WTC11 (cell line): ENCODE measurements at regions not wholly inside any gene's neighbourhood (a gene's known extent, or its start where the extent isn't known, plus 50 kb on each side); places are given as distances from the start of the nearest gene placed in this dataset.

ENCODE experiments used
- ATAC-seq: fragments of 200-7000 bp; cut with Tn5 transposase; 2 replicates; pipeline ENCODE4 v1.10.0; 2021; ENCODE audit warnings: mild to moderate bottlenecking, moderate library complexity
- CTCF ChIA-PET: fragments of 300-600 bp; sonication (Branson Sonifier 250); formaldehyde crosslinking; loops from one replicate; lab custom pipeline; 2021; ENCODE audit warnings: antibody characterized with exemption; lab: Charles Lee
- POLR2A ChIA-PET: fragments of 350-600 bp; sonication (Branson Sonifier 250); formaldehyde crosslinking; loops from one replicate; lab custom pipeline; 2021; ENCODE audit warnings: antibody characterized with exemption; lab: Charles Lee
- DNase-seq: peaks from one replicate; pipeline ENCODE4 v3.0.0; 2021; ENCODE audit warnings: low spot score
- H3K27ac Mint-ChIP-seq: 2 replicates; pipeline ENCODE4 v1.8.0; 2021; ENCODE audit warnings: mixed read lengths
- H3K27me3 Mint-ChIP-seq: 2 replicates; pipeline ENCODE4 v1.8.0; 2021; ENCODE audit warnings: low read depth, mild to moderate bottlenecking, moderate library complexity, mixed read lengths
- H3K36me3 Mint-ChIP-seq: 2 replicates; pipeline ENCODE4 v1.8.0; 2021; ENCODE audit warnings: mixed read lengths
- H3K4me1 Mint-ChIP-seq: 2 replicates; pipeline ENCODE4 v1.8.0; 2022; ENCODE audit warnings: mixed read lengths
- H3K4me3 Mint-ChIP-seq: 2 replicates; pipeline ENCODE4 v1.8.0; 2021; ENCODE audit warnings: mild to moderate bottlenecking, moderate library complexity, mixed read lengths
- H3K9me3 Mint-ChIP-seq: 2 replicates; pipeline ENCODE4 v1.8.0; 2021; ENCODE audit warnings: mixed read lengths
- FOXK1 ChIP-seq: sonication (generic); formaldehyde crosslinking; IDR thresholded peaks from 2 replicates; pipeline ENCODE4 v1.8.0; 2022; ENCODE audit warnings: mild to moderate bottlenecking, moderate library complexity, missing genetic modification reagents
- HMGA2 ChIP-seq: fragments of 250-450 bp; sonication (Bioruptor Pico); IDR thresholded peaks from 2 replicates; pipeline ENCODE4 v1.4.0; 2021; ENCODE audit warnings: mild to moderate bottlenecking, moderate library complexity
- MYBL2 ChIP-seq: sonication (generic); formaldehyde crosslinking; IDR thresholded peaks from 2 replicates; pipeline ENCODE4 v1.8.1; 2023; ENCODE audit warnings: mild to moderate bottlenecking, moderate library complexity, missing genetic modification reagents
- RELA ChIP-seq: sonication (generic); formaldehyde crosslinking; IDR thresholded peaks from 2 replicates; pipeline ENCODE4 v1.8.1; 2022; ENCODE audit warnings: missing genetic modification reagents, mild to moderate bottlenecking, borderline replicate concordance
- RORB ChIP-seq: fragments of 250-450 bp; sonication (Bioruptor Pico); IDR thresholded peaks from 2 replicates; pipeline ENCODE4 v1.9.0; 2021; ENCODE audit warnings: mild to moderate bottlenecking
- SMAD4 ChIP-seq: sonication (generic); formaldehyde crosslinking; IDR thresholded peaks from 2 replicates; pipeline ENCODE4 v1.8.0; 2022; ENCODE audit warnings: mild to moderate bottlenecking, missing genetic modification reagents
- TCF7 ChIP-seq: sonication (generic); formaldehyde crosslinking; IDR thresholded peaks from 2 replicates; pipeline ENCODE4 v1.8.0; 2022; ENCODE audit warnings: mild to moderate bottlenecking, low read depth, missing genetic modification reagents, moderate library complexity
- ZBTB21 ChIP-seq: sonication (generic); formaldehyde crosslinking; IDR thresholded peaks from 2 replicates; pipeline ENCODE4 v1.8.1; 2023; ENCODE audit warnings: mild to moderate bottlenecking, missing genetic modification reagents, borderline replicate concordance
- ZNF138 ChIP-seq: sonication (generic); formaldehyde crosslinking; conservative IDR thresholded peaks from 2 replicates; pipeline ENCODE4 v1.8.1; 2022; ENCODE audit warnings: mild to moderate bottlenecking, moderate library complexity, missing genetic modification reagents
- ZNF317 ChIP-seq: sonication (generic); formaldehyde crosslinking; IDR thresholded peaks from 2 replicates; pipeline ENCODE4 v1.8.1; 2023; ENCODE audit warnings: low read depth, mild to moderate bottlenecking, moderate library complexity, missing genetic modification reagents, borderline replicate concordance
- ZNF671 ChIP-seq: fragments of 250-450 bp; sonication (Bioruptor Pico); IDR thresholded peaks from 2 replicates; pipeline ENCODE4 v1.8.0; 2021; ENCODE audit warnings: mild to moderate bottlenecking
- TF ChIP-seq, protein P1 (sequence below): fragments of 250-450 bp; sonication (Bioruptor Pico); IDR thresholded peaks from 2 replicates; pipeline ENCODE4 v2.1.2; 2022; ENCODE audit warnings: mild to moderate bottlenecking, moderate library complexity
- TF ChIP-seq, protein P2 (sequence below): sonication (generic); formaldehyde crosslinking; IDR thresholded peaks from 2 replicates; pipeline ENCODE4 v1.8.1; 2023; ENCODE audit warnings: mild to moderate bottlenecking, missing genetic modification reagents
- TF ChIP-seq, protein P3 (sequence below): sonication (generic); formaldehyde crosslinking; IDR thresholded peaks from 2 replicates; pipeline ENCODE4 v1.8.0; 2022; ENCODE audit warnings: mild to moderate bottlenecking, missing genetic modification reagents
- TF ChIP-seq, protein P4 (sequence below): sonication (generic); formaldehyde crosslinking; IDR thresholded peaks from 2 replicates; pipeline ENCODE4 v1.8.0; 2022; ENCODE audit warnings: mild to moderate bottlenecking, missing genetic modification reagents
- TF ChIP-seq, protein P5 (sequence below): fragments of 250-450 bp; sonication (Bioruptor Pico); IDR thresholded peaks from 2 replicates; pipeline ENCODE4 v1.9.0; 2021; ENCODE audit warnings: mild to moderate bottlenecking, borderline replicate concordance

DNA sequence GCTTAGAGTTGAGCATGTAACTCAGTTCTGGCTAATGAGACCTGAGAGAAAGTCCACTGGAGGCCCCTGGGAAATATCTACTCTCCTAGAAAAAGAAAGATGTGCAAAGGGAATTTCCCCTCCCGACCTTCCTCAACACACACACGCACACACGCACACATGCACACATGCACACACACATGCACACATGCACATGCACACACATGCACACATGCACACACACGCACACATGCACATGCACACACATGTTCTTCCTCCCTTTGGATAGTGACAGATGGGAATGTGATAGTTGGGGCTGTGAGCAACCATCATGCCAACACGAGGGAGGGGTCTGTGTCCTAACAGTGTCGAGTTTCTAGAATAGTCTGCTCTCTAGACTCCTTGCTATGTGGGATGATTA lies 148.2 kb upstream of the EGFLAM start:
- no peak for ATAC-seq
- Mint-ChIP-seq H3K27me3 (peaks cover 19% of the 10 kb centered on the region), H3K4me1 (peaks cover 45% of the 10 kb centered on the region), H3K27ac (no peak overlapping the region), H3K4me3 (no peak overlapping the region), H3K36me3 (no peaks in the 10 kb centered on the region), H3K9me3 (no peaks in the 10 kb centered on the region)
- TF ChIP-seq ZNF317 (CRISPR knock-in tag) (no peak), ZNF671 (CRISPR knock-in tag) (no peak), TCF7 (CRISPR knock-in tag) (no peak), RELA (CRISPR knock-in tag) (no peak), HMGA2 (no peak), FOXK1 (CRISPR knock-in tag) (no peak)
- TF ChIP-seq, protein P1, sequence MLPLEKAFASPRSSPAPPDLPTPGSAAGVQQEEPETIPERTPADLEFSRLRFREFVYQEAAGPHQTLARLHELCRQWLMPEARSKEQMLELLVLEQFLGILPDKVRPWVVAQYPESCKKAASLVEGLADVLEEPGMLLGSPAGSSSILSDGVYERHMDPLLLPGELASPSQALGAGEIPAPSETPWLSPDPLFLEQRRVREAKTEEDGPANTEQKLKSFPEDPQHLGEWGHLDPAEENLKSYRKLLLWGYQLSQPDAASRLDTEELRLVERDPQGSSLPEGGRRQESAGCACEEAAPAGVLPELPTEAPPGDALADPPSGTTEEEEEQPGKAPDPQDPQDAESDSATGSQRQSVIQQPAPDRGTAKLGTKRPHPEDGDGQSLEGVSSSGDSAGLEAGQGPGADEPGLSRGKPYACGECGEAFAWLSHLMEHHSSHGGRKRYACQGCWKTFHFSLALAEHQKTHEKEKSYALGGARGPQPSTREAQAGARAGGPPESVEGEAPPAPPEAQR (CRISPR knock-in tag): no peak
- TF ChIP-seq, protein P2, sequence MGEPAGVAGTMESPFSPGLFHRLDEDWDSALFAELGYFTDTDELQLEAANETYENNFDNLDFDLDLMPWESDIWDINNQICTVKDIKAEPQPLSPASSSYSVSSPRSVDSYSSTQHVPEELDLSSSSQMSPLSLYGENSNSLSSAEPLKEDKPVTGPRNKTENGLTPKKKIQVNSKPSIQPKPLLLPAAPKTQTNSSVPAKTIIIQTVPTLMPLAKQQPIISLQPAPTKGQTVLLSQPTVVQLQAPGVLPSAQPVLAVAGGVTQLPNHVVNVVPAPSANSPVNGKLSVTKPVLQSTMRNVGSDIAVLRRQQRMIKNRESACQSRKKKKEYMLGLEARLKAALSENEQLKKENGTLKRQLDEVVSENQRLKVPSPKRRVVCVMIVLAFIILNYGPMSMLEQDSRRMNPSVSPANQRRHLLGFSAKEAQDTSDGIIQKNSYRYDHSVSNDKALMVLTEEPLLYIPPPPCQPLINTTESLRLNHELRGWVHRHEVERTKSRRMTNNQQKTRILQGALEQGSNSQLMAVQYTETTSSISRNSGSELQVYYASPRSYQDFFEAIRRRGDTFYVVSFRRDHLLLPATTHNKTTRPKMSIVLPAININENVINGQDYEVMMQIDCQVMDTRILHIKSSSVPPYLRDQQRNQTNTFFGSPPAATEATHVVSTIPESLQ (CRISPR knock-in tag): no peak
- POLR2A ChIA-PET: no interaction called here
- no peak for DNase-seq
- CTCF ChIA-PET: no interaction called here

DNA sequence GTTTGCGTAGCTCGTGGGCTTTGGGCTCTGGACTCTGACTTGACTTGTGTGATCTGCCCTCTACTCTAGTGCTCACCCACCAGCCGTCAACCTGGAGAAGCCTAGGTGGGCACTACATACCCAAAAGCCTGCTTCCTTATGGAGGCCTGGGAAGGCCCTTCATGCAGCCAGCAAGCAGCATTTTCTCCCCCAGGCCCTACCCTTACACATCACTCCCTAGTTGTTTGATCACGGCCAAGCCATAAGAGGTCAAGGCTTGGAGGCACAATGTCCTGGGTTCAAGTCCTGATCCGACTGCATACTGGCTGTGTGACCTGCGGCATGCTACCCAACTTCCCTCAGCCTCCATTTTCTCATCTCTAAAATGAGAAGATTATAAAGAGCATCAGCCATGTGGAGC lies 151.3 kb upstream of the EGFLAM start:
- POLR2A ChIA-PET: interaction anchor here (0.6 kb wide), 1 partner anchor 728 kb away, joined by 4 read pairs; no protein-coding TSS in a partner anchor
- Mint-ChIP-seq H3K36me3 (no peaks in the 10 kb centered on the region), H3K9me3 (no peaks in the 10 kb centered on the region), H3K27me3 (peaks cover 32% of the 10 kb centered on the region), H3K4me3 (no peak overlapping the region), H3K4me1 (peaks cover 41% of the 10 kb centered on the region), H3K27ac (no peak overlapping the region)
- ATAC-seq (no peak), DNase-seq (no peak)
- CTCF ChIA-PET: interaction anchor here (1.0 to 1.6 kb wide), 2 partner anchors 384 to 552 kb away, joined by 3 read pairs; no protein-coding TSS in a partner anchor
- TF ChIP-seq, protein P3, sequence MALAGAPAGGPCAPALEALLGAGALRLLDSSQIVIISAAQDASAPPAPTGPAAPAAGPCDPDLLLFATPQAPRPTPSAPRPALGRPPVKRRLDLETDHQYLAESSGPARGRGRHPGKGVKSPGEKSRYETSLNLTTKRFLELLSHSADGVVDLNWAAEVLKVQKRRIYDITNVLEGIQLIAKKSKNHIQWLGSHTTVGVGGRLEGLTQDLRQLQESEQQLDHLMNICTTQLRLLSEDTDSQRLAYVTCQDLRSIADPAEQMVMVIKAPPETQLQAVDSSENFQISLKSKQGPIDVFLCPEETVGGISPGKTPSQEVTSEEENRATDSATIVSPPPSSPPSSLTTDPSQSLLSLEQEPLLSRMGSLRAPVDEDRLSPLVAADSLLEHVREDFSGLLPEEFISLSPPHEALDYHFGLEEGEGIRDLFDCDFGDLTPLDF (CRISPR knock-in tag): no peak
- TF ChIP-seq, protein P1 (CRISPR knock-in tag): no peak
- TF ChIP-seq, protein P4, sequence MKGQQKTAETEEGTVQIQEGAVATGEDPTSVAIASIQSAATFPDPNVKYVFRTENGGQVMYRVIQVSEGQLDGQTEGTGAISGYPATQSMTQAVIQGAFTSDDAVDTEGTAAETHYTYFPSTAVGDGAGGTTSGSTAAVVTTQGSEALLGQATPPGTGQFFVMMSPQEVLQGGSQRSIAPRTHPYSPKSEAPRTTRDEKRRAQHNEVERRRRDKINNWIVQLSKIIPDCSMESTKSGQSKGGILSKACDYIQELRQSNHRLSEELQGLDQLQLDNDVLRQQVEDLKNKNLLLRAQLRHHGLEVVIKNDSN: no peak
- no peak for TF ChIP-seq RELA (CRISPR knock-in tag)
- TF ChIP-seq SMAD4: no peak
- no peak for TF ChIP-seq ZNF138
- TF ChIP-seq, protein P5, sequence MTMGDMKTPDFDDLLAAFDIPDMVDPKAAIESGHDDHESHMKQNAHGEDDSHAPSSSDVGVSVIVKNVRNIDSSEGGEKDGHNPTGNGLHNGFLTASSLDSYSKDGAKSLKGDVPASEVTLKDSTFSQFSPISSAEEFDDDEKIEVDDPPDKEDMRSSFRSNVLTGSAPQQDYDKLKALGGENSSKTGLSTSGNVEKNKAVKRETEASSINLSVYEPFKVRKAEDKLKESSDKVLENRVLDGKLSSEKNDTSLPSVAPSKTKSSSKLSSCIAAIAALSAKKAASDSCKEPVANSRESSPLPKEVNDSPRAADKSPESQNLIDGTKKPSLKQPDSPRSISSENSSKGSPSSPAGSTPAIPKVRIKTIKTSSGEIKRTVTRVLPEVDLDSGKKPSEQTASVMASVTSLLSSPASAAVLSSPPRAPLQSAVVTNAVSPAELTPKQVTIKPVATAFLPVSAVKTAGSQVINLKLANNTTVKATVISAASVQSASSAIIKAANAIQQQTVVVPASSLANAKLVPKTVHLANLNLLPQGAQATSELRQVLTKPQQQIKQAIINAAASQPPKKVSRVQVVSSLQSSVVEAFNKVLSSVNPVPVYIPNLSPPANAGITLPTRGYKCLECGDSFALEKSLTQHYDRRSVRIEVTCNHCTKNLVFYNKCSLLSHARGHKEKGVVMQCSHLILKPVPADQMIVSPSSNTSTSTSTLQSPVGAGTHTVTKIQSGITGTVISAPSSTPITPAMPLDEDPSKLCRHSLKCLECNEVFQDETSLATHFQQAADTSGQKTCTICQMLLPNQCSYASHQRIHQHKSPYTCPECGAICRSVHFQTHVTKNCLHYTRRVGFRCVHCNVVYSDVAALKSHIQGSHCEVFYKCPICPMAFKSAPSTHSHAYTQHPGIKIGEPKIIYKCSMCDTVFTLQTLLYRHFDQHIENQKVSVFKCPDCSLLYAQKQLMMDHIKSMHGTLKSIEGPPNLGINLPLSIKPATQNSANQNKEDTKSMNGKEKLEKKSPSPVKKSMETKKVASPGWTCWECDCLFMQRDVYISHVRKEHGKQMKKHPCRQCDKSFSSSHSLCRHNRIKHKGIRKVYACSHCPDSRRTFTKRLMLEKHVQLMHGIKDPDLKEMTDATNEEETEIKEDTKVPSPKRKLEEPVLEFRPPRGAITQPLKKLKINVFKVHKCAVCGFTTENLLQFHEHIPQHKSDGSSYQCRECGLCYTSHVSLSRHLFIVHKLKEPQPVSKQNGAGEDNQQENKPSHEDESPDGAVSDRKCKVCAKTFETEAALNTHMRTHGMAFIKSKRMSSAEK (CRISPR knock-in tag): no peak
- TF ChIP-seq MYBL2 (CRISPR knock-in tag): no peak
- TF ChIP-seq RORB (CRISPR knock-in tag): no peak
- TF ChIP-seq ZNF671 (CRISPR knock-in tag): no peak
- TF ChIP-seq ZBTB21 (CRISPR knock-in tag): no peak
